PC-9 (cell line): ENCODE measurements at regions not wholly inside any gene's neighbourhood (a gene's known extent, or its start where the extent isn't known, plus 50 kb on each side); places are given as distances from the start of the nearest gene placed in this dataset.

Experiments
- BruUV-seq: library from RNA; stranded (reverse); fragments of 400-500 nt; replicated peaks from 2 replicates; lab custom pipeline; 2021; lab: Mats Ljungman, UMichigan
- CTCF ChIA-PET: fragments of 300-600 bp; sonication (Branson Sonifier 250); formaldehyde crosslinking; loops from one replicate; lab custom pipeline; 2022; ENCODE audit warnings: antibody characterized with exemption; lab: Charles Lee
- POLR2A ChIA-PET: fragments of 300-600 bp; sonication (Branson Sonifier 250); formaldehyde crosslinking; loops from one replicate; lab custom pipeline; 2022; ENCODE audit warnings: antibody characterized with exemption; ENCODE audit not compliant: unreplicated experiment; lab: Charles Lee
- DNase-seq, 2 experiments: peaks; one replicate each; pipeline versions ENCODE4 v3.0.0 to v3.0.0-alpha.2; 2015 to 2022; ENCODE audit warnings: mixed read lengths in 1 of 2
- H2AFZ ChIP-seq: fragments of 200-600 bp; sonication (generic); 2 replicates; pipeline ENCODE4 v1.8.1; 2017; ENCODE audit warnings: antibody characterized with exemption
- H3F3A ChIP-seq: fragments of 200-600 bp; sonication (generic); 2 replicates; pipeline ENCODE4 v1.8.1; 2017; ENCODE audit warnings: antibody characterized with exemption, mild to moderate bottlenecking, low read depth; ENCODE audit not compliant: insufficient read depth
- H3K27ac ChIP-seq: fragments of 200-600 bp; sonication (generic); 2 replicates; pipeline ENCODE4 v1.6.1; 2016; ENCODE audit warnings: mixed run types
- H3K27me3 ChIP-seq: fragments of 200-600 bp; sonication (generic); 2 replicates; pipeline ENCODE4 v1.6.1; 2016; ENCODE audit warnings: low read depth, mixed run types; ENCODE audit not compliant: insufficient read depth
- H3K36me3 ChIP-seq: fragments of 200-600 bp; sonication (generic); 2 replicates; pipeline ENCODE4 v1.6.1; 2016; ENCODE audit warnings: low read depth, mixed run types
- H3K4me1 ChIP-seq: fragments of 200-600 bp; sonication (generic); replicated peaks from 2 replicates; pipeline ENCODE4 v1.6.1; 2016; ENCODE audit warnings: mixed run types; ENCODE audit not compliant: insufficient read depth
- H3K4me2 ChIP-seq: fragments of 200-600 bp; sonication (generic); 2 replicates; pipeline ENCODE4 v1.6.1; 2017; ENCODE audit warnings: mixed run types
- H3K4me3 ChIP-seq: fragments of 200-600 bp; sonication (generic); 2 replicates; pipeline ENCODE4 v1.6.1; 2016; ENCODE audit warnings: mixed run types
- H3K79me2 ChIP-seq: fragments of 200-600 bp; sonication (generic); 2 replicates; pipeline ENCODE4 v1.6.1; 2017; ENCODE audit warnings: low read depth, mixed run types
- H3K9me2 ChIP-seq: fragments of 200-600 bp; sonication (generic); 2 replicates; pipeline ENCODE4 v1.8.1; 2017; ENCODE audit warnings: mild to moderate bottlenecking; ENCODE audit not compliant: insufficient read depth
- H3K9me3 ChIP-seq: fragments of 200-600 bp; sonication (generic); 2 replicates; pipeline ENCODE4 v1.8.1; 2016; ENCODE audit warnings: low read depth; ENCODE audit not compliant: insufficient read depth
- H4K20me1 ChIP-seq: fragments of 200-600 bp; sonication (generic); 2 replicates; pipeline ENCODE4 v1.8.1; 2017; ENCODE audit not compliant: insufficient read depth
- EZH2 ChIP-seq: fragments of 200-600 bp; sonication (generic); IDR thresholded peaks from 2 replicates; pipeline ENCODE4 v1.8.0; 2017; ENCODE audit warnings: antibody characterized with exemption, low read depth
- intact Hi-C: fragments of 100-400 bp; cut with micrococcal nuclease; formaldehyde crosslinking; loops from one replicate; pipeline ENCODE4 v1.10.0; 2022; ENCODE audit not compliant: unreplicated experiment
- TF ChIP-seq, protein P1 (sequence below): fragments of 200-600 bp; sonication (generic); conservative IDR thresholded peaks from 2 replicates; pipeline ENCODE4 v1.6.1; 2017; ENCODE audit warnings: mixed run types, antibody characterized with exemption, mild to moderate bottlenecking, moderate library complexity

GRCh38 chr19:31575846-31576335 lies 226.7 kb upstream of the TSHZ3 start:
- Histone ChIP-seq H3K27ac (no peak overlapping the region), H3K27me3 (peaks cover 60% of the 10 kb centered on the region), H3K4me3 (no peak overlapping the region), H3K79me2 (no peaks in the 10 kb centered on the region), H3K9me3 (no peaks in the 10 kb centered on the region), H2AFZ (no peak overlapping the region), H3K9me2 (no peaks in the 10 kb centered on the region), H4K20me1 (peaks cover 2% of the 10 kb centered on the region; the same call in 1 of the 2 replicates), H3K4me1 (no peaks in the 10 kb centered on the region), H3K36me3 (no peaks in the 10 kb centered on the region), H3F3A (no peaks in the 10 kb centered on the region), H3K4me2 (no peak overlapping the region)
- POLR2A ChIA-PET = no interaction called here
- BruUV-seq = no TSS peak
- no peak for DNase-seq
- TF ChIP-seq EZH2 = 0 out of 2 replicates have a peak, but pooled peaks have one; percentile 25
- TF ChIP-seq, protein P1, sequence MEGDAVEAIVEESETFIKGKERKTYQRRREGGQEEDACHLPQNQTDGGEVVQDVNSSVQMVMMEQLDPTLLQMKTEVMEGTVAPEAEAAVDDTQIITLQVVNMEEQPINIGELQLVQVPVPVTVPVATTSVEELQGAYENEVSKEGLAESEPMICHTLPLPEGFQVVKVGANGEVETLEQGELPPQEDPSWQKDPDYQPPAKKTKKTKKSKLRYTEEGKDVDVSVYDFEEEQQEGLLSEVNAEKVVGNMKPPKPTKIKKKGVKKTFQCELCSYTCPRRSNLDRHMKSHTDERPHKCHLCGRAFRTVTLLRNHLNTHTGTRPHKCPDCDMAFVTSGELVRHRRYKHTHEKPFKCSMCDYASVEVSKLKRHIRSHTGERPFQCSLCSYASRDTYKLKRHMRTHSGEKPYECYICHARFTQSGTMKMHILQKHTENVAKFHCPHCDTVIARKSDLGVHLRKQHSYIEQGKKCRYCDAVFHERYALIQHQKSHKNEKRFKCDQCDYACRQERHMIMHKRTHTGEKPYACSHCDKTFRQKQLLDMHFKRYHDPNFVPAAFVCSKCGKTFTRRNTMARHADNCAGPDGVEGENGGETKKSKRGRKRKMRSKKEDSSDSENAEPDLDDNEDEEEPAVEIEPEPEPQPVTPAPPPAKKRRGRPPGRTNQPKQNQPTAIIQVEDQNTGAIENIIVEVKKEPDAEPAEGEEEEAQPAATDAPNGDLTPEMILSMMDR = no peak
- CTCF ChIA-PET = no interaction called here
- intact Hi-C loops = no loop called here

DNA sequence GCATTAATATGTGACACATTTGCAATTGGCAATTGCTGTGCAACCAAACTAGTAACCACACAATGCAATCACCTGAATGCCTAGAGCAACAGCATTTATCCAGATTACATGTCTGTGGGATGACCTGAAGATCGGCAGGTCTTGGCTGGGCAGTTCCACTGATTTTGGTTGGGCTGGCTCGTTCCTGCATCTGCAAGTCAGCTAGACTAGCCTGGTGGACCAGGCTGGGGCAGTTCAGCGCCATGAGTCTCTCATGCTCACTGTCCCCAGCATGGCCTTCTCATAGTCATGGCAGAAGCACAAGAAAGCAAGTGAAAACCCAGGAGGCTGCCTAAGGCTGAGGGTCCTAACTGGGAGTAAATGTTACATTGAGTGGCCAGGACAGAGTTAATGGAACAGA lies 229.1 kb upstream of the TSHZ3 start:
- Histone ChIP-seq H3K4me2 (no peak overlapping the region), H2AFZ (no peak overlapping the region), H3K9me3 (no peaks in the 10 kb centered on the region), H3K36me3 (no peaks in the 10 kb centered on the region), H4K20me1 (no peaks in the 10 kb centered on the region), H3K4me3 (no peak overlapping the region), H3K27ac (no peak overlapping the region), H3F3A (no peaks in the 10 kb centered on the region), H3K27me3 (peaks cover 42% of the 10 kb centered on the region), H3K79me2 (no peaks in the 10 kb centered on the region), H3K9me2 (no peaks in the 10 kb centered on the region), H3K4me1 (no peaks in the 10 kb centered on the region)
- intact Hi-C loops = no loop called here
- no peak for TF ChIP-seq EZH2
- TF ChIP-seq, protein P1 = no peak
- ChIA-PET POLR2A (no interaction called here), CTCF (no interaction called here)
- DNase-seq = no peak
- no TSS peak for BruUV-seq

DNA sequence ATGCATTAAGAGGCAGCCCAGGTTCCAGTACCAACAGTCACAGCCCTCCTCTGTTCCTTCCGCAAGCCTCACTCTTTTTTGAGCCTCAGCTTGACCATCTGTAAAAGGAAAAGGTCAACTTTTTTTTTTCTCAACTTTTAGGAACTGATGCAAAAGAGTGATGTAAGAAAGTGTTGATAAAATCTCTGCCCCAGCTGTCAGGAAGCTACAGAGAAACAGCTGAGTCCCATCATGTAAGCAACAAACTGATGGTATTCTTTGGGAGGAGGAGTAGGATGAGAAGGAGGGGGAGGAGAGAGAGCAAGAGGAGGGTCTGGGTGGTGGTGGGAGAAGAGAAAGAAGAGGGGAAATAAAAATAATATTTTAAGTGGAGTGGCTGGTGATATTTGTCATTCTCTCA lies 233.9 kb upstream of the TSHZ3 start:
- TF ChIP-seq, protein P1 = no peak
- TF ChIP-seq EZH2 = no peak
- Histone ChIP-seq H3K27me3 (peaks cover 9% of the 10 kb centered on the region; the same call in 1 of the 2 replicates), H3K9me2 (no peaks in the 10 kb centered on the region), H3F3A (no peaks in the 10 kb centered on the region), H3K4me1 (no peaks in the 10 kb centered on the region), H3K4me3 (no peak overlapping the region), H2AFZ (no peak overlapping the region), H3K79me2 (no peaks in the 10 kb centered on the region), H3K4me2 (no peak overlapping the region), H4K20me1 (no peaks in the 10 kb centered on the region), H3K27ac (no peak overlapping the region), H3K9me3 (no peaks in the 10 kb centered on the region), H3K36me3 (no peaks in the 10 kb centered on the region)
- BruUV-seq = no TSS peak
- intact Hi-C loops = no loop called here
- no peak for DNase-seq
- ChIA-PET CTCF (no interaction called here), POLR2A (no interaction called here)
